ENCODE measurements at regions not wholly inside any gene's neighbourhood (a gene's known extent, or its start where the extent isn't known, plus 50 kb on each side); places are given as distances from the start of the nearest gene placed in this dataset.

DNA sequence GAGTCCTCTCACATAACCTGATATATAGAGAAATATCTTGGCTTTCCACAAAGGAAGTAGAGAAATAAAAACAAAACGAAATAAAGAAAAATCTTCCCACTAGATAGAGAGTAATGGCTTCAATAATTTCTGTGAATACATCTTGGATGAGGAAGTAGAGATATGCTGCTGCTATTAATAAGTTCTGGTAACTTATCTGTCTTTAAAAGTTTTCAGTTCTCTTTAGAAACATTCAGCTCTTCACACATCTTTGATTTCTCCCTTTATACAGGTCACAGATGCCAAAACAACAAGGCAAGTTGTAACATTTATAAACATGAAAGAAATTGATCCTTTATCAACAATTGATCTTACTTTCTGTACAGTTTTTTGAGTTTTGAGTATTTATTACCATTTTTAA is 615.8 kb downstream of the TRAM1L1 start:
- TF ChIP-seq, protein P1, sequence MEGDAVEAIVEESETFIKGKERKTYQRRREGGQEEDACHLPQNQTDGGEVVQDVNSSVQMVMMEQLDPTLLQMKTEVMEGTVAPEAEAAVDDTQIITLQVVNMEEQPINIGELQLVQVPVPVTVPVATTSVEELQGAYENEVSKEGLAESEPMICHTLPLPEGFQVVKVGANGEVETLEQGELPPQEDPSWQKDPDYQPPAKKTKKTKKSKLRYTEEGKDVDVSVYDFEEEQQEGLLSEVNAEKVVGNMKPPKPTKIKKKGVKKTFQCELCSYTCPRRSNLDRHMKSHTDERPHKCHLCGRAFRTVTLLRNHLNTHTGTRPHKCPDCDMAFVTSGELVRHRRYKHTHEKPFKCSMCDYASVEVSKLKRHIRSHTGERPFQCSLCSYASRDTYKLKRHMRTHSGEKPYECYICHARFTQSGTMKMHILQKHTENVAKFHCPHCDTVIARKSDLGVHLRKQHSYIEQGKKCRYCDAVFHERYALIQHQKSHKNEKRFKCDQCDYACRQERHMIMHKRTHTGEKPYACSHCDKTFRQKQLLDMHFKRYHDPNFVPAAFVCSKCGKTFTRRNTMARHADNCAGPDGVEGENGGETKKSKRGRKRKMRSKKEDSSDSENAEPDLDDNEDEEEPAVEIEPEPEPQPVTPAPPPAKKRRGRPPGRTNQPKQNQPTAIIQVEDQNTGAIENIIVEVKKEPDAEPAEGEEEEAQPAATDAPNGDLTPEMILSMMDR (conservative IDR thresholded peaks at IDR 0.05; ENCODE audit: low read depth in 2 of 2) = no peak
- TF ChIP-seq REST (IDR thresholded peaks at IDR 0.05; ENCODE audit: unreplicated experiment) (no peak), POLR2AphosphoS5 (IDR thresholded peaks at IDR 0.05; ENCODE audit: low read depth) (no peak), EZH2phosphoT487 (IDR thresholded peaks at IDR 0.05; ENCODE audit: unreplicated experiment) (no peak)
- TF ChIP-seq, protein P2, sequence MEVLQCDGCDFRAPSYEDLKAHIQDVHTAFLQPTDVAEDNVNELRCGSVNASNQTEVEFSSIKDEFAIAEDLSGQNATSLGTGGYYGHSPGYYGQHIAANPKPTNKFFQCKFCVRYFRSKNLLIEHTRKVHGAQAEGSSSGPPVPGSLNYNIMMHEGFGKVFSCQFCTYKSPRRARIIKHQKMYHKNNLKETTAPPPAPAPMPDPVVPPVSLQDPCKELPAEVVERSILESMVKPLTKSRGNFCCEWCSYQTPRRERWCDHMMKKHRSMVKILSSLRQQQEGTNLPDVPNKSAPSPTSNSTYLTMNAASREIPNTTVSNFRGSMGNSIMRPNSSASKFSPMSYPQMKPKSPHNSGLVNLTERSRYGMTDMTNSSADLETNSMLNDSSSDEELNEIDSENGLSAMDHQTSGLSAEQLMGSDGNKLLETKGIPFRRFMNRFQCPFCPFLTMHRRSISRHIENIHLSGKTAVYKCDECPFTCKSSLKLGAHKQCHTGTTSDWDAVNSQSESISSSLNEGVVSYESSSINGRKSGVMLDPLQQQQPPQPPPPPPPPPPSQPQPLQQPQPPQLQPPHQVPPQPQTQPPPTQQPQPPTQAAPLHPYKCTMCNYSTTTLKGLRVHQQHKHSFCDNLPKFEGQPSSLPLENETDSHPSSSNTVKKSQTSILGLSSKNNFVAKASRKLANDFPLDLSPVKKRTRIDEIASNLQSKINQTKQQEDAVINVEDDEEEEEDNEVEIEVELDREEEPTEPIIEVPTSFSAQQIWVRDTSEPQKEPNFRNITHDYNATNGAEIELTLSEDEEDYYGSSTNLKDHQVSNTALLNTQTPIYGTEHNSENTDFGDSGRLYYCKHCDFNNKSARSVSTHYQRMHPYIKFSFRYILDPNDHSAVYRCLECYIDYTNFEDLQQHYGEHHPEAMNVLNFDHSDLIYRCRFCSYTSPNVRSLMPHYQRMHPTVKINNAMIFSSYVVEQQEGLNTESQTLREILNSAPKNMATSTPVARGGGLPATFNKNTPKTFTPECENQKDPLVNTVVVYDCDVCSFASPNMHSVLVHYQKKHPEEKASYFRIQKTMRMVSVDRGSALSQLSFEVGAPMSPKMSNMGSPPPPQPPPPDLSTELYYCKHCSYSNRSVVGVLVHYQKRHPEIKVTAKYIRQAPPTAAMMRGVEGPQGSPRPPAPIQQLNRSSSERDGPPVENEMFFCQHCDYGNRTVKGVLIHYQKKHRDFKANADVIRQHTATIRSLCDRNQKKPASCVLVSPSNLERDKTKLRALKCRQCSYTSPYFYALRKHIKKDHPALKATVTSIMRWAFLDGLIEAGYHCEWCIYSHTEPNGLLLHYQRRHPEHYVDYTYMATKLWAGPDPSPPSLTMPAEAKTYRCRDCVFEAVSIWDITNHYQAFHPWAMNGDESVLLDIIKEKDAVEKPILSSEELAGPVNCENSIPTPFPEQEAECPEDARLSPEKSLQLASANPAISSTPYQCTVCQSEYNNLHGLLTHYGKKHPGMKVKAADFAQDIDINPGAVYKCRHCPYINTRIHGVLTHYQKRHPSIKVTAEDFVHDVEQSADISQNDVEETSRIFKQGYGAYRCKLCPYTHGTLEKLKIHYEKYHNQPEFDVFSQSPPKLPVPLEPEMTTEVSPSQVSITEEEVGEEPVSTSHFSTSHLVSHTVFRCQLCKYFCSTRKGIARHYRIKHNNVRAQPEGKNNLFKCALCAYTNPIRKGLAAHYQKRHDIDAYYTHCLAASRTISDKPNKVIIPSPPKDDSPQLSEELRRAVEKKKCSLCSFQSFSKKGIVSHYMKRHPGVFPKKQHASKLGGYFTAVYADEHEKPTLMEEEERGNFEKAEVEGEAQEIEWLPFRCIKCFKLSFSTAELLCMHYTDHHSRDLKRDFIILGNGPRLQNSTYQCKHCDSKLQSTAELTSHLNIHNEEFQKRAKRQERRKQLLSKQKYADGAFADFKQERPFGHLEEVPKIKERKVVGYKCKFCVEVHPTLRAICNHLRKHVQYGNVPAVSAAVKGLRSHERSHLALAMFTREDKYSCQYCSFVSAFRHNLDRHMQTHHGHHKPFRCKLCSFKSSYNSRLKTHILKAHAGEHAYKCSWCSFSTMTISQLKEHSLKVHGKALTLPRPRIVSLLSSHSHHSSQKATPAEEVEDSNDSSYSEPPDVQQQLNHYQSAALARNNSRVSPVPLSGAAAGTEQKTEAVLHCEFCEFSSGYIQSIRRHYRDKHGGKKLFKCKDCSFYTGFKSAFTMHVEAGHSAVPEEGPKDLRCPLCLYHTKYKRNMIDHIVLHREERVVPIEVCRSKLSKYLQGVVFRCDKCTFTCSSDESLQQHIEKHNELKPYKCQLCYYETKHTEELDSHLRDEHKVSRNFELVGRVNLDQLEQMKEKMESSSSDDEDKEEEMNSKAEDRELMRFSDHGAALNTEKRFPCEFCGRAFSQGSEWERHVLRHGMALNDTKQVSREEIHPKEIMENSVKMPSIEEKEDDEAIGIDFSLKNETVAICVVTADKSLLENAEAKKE (CRISPR knock-in tag; IDR thresholded peaks at IDR 0.05) = no peak

All from GM23338 (cell line).